Psoas muscle (tissue), 7 donors: ENCODE measurements at regions not wholly inside any gene's neighbourhood (a gene's known extent, or its start where the extent isn't known, plus 50 kb on each side); places are given as distances from the start of the nearest gene placed in this dataset.

Experiments
- ATAC-seq, 4 donors: fragments of 200-7000 bp; cut with Tn5 transposase; one replicate each; pipeline ENCODE4 v1.9.1; 2020; ENCODE audit warnings: moderate library complexity in 3 of 4, mild to moderate bottlenecking in 2 of 4
- DNase-seq, 2 donors: peaks; one replicate each; pipeline ENCODE4 v3.0.0-alpha.2; 2020
- H3K27ac ChIP-seq: fragments of 200-600 bp; one replicate; pipeline ENCODE4 v1.8.0; 2022
- H3K27me3 ChIP-seq, 3 donors: fragments of 200-600 bp in 1 of 3; one replicate each; pipeline versions ENCODE4 v1.6.1 to v1.8.0; 2013 to 2022; ENCODE audit warnings: low read length in 2 of 3, mild to moderate bottlenecking in 2 of 3, moderate library complexity in 1 of 3; ENCODE audit not compliant: insufficient read depth in 3 of 3
- H3K36me3 ChIP-seq, 2 donors: fragments of 200-600 bp in 1 of 2; one replicate each; pipeline versions ENCODE4 v1.6.1 to v1.8.0; 2013 to 2022; ENCODE audit warnings: low read depth in 1 of 2, mild to moderate bottlenecking in 1 of 2, moderate library complexity in 1 of 2; ENCODE audit not compliant: insufficient read depth in 1 of 2
- H3K4me1 ChIP-seq: fragments of 200-600 bp; one replicate; pipeline ENCODE4 v1.8.0; 2022
- H3K4me3 ChIP-seq: fragments of 200-600 bp; one replicate; pipeline ENCODE4 v1.8.0; 2022; ENCODE audit warnings: mild to moderate bottlenecking
- H3K9me3 ChIP-seq: fragments of 200-600 bp; one replicate; pipeline ENCODE4 v1.8.0; 2022
- whole genome bisulfite sequencing, 3 donors: extraction: QIAGEN DNeasy Blood & Tissue Kit; methylation state at CpG; one replicate each; pipeline versions ENCODE4 v1.1.6 to v1.1.7; 2013; 5-methylcytosine and 5-hydroxymethylcytosine counted together
- intact Hi-C, 2 donors: fragments of 100-400 bp; cut with DNase I; formaldehyde crosslinking; loops; one replicate each; pipeline versions ENCODE4 v1.11.0 to v1.14.2; 2022
- TF ChIP-seq, protein P1 (sequence below): fragments of 200-600 bp; IDR thresholded peaks from one replicate; pipeline ENCODE4 v1.8.0; 2022; ENCODE audit warnings: antibody characterized with exemption
- donor health status: healthy with polysubstance abuse.
- donor health status: DM: no; HTN: no; CAD: no; lungs with moderate emphysema.
- donor health status: Bipolar disorder and iron deficiency.
- donor health status: healthy.
- donor health status: DM: yes; HTN: yes; CAD: no.
- donor health status: DM: no; HTN: no; CAD: no.
- donor health status: DM: yes; HTN: yes; CAD: no.

DNA sequence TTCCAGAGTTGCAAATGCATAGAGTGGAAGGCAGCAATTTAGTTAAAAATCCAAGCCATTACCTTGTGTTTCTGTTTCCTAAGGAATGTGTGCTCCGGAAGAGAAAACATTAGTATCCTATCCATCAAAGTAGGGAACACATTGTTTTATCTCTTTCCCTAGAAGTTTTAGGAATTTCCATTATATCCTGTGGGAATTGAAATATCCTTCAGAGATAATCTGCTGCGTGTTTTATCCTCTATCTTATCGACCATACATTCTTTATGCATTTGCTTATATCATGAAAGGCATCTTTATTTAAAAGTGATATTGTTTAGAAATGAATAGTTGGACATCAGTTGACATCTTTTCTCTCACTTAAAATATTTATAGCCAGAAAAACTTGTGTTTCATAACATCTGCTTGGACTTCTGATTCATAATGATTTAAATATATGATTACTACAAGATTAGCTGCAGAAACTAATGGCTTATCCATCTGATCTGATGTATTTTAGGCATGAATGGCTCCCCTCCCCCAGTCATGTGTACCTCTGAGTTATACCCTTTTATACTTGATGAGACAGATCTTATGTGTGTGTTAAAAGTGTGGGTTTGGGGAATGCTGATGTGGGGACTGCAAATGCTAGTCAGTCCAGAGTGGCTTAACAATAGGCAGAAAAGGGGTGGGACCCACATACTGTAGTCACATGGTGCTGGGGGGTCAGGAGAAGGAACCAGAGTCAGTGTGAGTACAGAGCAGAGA, 136.2 kb upstream of the ARHGAP28 start:
- no peak overlapping the region for H3K27ac ChIP-seq
- intact Hi-C loops, result no loop called here
- DNase-seq (no peak), ATAC-seq (no peak)
- H3K4me3 ChIP-seq, result no peak overlapping the region
- H3K9me3 ChIP-seq, result no peaks in the 10 kb centered on the region
- H3K36me3 ChIP-seq, result no peaks in the 10 kb centered on the region
- no peaks in the 10 kb centered on the region for H3K27me3 ChIP-seq
- 39 to 46% (median 43%) methylated on average over 3 of the region's 3 CpGs for WGBS, 3 donors
- no peaks in the 10 kb centered on the region for H3K4me1 ChIP-seq
- TF ChIP-seq, protein P1, sequence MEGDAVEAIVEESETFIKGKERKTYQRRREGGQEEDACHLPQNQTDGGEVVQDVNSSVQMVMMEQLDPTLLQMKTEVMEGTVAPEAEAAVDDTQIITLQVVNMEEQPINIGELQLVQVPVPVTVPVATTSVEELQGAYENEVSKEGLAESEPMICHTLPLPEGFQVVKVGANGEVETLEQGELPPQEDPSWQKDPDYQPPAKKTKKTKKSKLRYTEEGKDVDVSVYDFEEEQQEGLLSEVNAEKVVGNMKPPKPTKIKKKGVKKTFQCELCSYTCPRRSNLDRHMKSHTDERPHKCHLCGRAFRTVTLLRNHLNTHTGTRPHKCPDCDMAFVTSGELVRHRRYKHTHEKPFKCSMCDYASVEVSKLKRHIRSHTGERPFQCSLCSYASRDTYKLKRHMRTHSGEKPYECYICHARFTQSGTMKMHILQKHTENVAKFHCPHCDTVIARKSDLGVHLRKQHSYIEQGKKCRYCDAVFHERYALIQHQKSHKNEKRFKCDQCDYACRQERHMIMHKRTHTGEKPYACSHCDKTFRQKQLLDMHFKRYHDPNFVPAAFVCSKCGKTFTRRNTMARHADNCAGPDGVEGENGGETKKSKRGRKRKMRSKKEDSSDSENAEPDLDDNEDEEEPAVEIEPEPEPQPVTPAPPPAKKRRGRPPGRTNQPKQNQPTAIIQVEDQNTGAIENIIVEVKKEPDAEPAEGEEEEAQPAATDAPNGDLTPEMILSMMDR, result no peak

DNA sequence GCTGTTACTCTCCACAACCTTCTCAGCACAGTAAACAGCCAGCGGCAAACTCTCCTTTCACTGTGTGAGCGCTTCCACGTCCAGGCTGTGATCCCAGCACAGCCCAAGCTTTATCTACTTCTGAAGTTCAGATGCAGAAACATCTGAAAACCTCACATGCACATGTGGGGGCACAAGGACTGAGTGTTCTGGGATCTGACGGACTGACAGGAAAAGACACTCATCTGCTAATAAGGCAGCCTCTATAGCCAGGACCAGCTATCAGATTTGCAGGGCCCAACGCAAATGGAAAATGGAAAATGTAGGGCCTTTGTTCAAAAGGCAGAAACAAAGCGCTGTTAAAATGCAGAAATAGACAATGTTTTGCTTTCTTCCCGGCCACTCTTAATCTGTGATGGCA, 133.8 kb upstream of the ARHGAP28 start:
- ATAC-seq (no peak), DNase-seq (no peak)
- no peaks in the 10 kb centered on the region for H3K4me1 ChIP-seq
- no peaks in the 10 kb centered on the region for H3K9me3 ChIP-seq
- no peaks in the 10 kb centered on the region for H3K27me3 ChIP-seq
- TF ChIP-seq, protein P1, result no peak
- no peak overlapping the region for H3K4me3 ChIP-seq
- H3K27ac ChIP-seq, result no peak overlapping the region
- intact Hi-C loops, result no loop called here
- no peaks in the 10 kb centered on the region for H3K36me3 ChIP-seq
- WGBS, 3 donors, result 87 to 94% (median 91%) methylated on average over 7 of the region's 7 CpGs

DNA sequence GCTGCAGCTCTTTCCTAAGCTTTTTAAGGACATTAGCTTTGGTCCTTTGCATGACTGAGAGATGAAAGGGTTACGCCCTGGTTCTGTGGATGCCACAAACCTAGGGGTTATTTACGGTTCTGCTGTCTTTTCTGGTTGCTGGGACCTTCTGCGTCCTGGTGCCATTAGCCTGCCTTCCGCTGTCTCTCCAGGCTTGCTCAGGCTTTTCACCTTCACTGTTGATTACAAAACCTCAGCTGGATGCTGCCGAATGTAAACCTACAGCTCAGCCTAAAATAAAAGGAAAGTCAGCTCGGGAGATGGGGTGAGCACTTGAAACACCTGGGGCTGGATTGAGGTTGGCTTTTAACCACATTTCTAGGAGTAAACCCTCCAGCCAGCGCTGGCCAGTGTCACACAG, 130.9 kb upstream of the ARHGAP28 start:
- ATAC-seq (no peak), DNase-seq (no peak)
- H3K36me3 ChIP-seq, result no peaks in the 10 kb centered on the region
- TF ChIP-seq, protein P1, result no peak
- H3K4me1 ChIP-seq, result no peaks in the 10 kb centered on the region
- no peak overlapping the region for H3K4me3 ChIP-seq
- intact Hi-C loops, result no loop called here
- no peaks in the 10 kb centered on the region for H3K9me3 ChIP-seq
- H3K27me3 ChIP-seq, result no peaks in the 10 kb centered on the region
- H3K27ac ChIP-seq, result no peak overlapping the region
- WGBS, 3 donors, result 74 to 88% (median 84%) methylated on average over 7 of the region's 7 CpGs

DNA sequence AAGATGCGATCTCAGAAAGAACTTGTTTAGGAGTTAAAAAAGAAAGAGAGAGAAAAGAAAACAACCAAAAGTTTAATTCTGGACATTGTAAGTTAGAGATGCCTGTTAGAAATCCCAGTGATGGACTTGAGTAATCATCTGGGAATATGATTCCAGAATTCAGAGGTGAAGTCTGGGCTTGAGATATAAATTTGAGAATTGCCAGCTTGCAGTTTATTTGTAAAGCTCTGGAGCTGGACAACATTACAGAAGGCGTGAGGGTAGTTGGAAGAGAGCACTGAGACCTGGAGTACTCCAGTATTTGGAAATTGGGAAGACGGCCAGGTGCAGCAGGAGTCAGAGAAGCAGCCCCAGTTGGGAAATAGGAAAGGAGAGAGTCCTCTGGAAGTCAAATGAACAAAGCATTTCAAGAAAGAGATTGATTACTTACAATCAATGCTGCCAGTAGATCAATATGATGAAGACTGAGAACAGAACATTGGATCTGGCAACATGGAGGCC, 128.8 kb upstream of the ARHGAP28 start:
- DNase-seq (no peak), ATAC-seq (no peak)
- Histone ChIP-seq H3K27ac (no peak overlapping the region), H3K4me3 (no peak overlapping the region), H3K36me3 (no peaks in the 10 kb centered on the region), H3K4me1 (no peaks in the 10 kb centered on the region), H3K9me3 (no peaks in the 10 kb centered on the region), H3K27me3 (no peaks in the 10 kb centered on the region)
- TF ChIP-seq, protein P1, result no peak
- WGBS, 3 donors, result 75 to 91% (median 82%) methylated on average over 3 of the region's 3 CpGs
- intact Hi-C loops, result no loop called here

DNA sequence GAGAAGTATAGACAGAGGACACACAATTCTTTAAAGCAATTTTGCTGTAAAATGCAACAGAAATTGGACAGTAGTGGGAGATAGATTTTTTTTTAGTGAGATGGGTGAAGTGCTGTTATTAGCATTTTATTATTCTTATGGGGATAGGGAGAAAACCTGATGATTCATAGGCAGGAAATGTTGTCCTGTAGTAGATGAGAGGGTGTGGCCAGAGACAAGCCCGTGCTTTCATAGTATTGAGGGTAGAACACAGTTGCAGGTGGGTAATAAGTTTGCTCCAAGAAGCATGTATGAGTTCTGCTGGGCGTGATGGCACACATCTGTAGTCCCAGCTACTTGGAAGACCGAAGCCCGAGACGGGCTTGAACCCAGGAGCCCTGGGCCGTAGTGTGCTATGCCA, 128.3 kb upstream of the ARHGAP28 start:
- H3K4me1 ChIP-seq, result no peaks in the 10 kb centered on the region
- 89 to 92% (median 91%) methylated on average over 6 of the region's 6 CpGs for WGBS, 3 donors

More for the DNA sequence above, 128.3 kb upstream of the ARHGAP28 start:
- DNase-seq (no peak), ATAC-seq (no peak)
- TF ChIP-seq, protein P1, result no peak
- no peaks in the 10 kb centered on the region for H3K27me3 ChIP-seq
- H3K36me3 ChIP-seq, result no peaks in the 10 kb centered on the region
- H3K27ac ChIP-seq, result no peak overlapping the region
- no peaks in the 10 kb centered on the region for H3K9me3 ChIP-seq
- intact Hi-C loops, result no loop called here
- H3K4me3 ChIP-seq, result no peak overlapping the region
